Activated CD4-positive, alpha-beta memory T cell treated with anti-CD3 and anti-CD28 coated beads for 36 hours (primary cell): ENCODE measurements at regions not wholly inside any gene's neighbourhood (a gene's known extent, or its start where the extent isn't known, plus 50 kb on each side); places are given as distances from the start of the nearest gene placed in this dataset.

Source experiments
- CTCF ChIA-PET: fragments of 350-600 bp; sonication (Branson Sonifier 250); formaldehyde crosslinking; loops from one replicate; lab custom pipeline; 2021; ENCODE audit warnings: antibody characterized with exemption, inconsistent platforms; lab: Charles Lee
- POLR2A ChIA-PET: fragments of 350-600 bp; sonication (Branson Sonifier 250); formaldehyde crosslinking; loops from one replicate; lab custom pipeline; 2021; ENCODE audit warnings: antibody characterized with exemption; lab: Charles Lee
- DNase-seq: peaks from one replicate; pipeline ENCODE4 v3.0.0-alpha.2; 2020
- H3K27ac Mint-ChIP-seq: one replicate; pipeline ENCODE4 v1.8.0; 2021; ENCODE audit warnings: mixed read lengths
- H3K27me3 Mint-ChIP-seq: one replicate; pipeline ENCODE4 v1.8.0; 2021; ENCODE audit warnings: mixed read lengths
- H3K36me3 Mint-ChIP-seq: one replicate; pipeline ENCODE4 v1.8.0; 2021; ENCODE audit warnings: mixed read lengths
- H3K4me1 Mint-ChIP-seq: one replicate; pipeline ENCODE4 v1.8.0; 2021; ENCODE audit warnings: low read depth, mixed read lengths
- H3K4me3 Mint-ChIP-seq: one replicate; pipeline ENCODE4 v1.8.0; 2021; ENCODE audit warnings: mild to moderate bottlenecking, mixed read lengths
- H3K9me3 Mint-ChIP-seq: one replicate; pipeline ENCODE4 v1.8.0; 2021; ENCODE audit warnings: mixed read lengths
- intact Hi-C: fragments of 100-400 bp; cut with micrococcal nuclease; formaldehyde crosslinking; loops from one replicate; pipeline ENCODE4 v1.15.1; 2023

DNA sequence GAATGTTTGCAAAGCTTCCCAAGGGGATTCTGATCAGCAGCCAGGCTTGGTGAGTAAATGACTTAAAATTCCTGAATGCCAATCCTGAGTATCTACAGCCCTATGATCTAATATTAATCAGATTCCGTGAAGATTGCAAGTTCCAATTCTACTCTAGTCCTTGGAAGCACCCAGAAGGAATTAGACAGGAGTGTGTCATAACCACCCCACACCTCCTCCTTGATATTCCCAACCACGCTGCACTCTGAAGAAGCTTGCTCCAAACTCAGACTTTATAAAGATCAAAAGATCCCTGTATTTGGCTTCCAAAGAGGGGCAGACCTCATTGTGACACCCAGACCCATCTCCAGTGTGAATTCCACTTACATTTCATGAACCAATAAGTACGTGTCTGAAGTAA, 306.0 kb downstream of the BCL11B start:
- H3K27me3 Mint-ChIP-seq: no peaks in the 10 kb centered on the region
- H3K4me1 Mint-ChIP-seq: peaks cover 30% of the 10 kb centered on the region
- peaks cover 2% of the 10 kb centered on the region for H3K9me3 Mint-ChIP-seq
- no peak overlapping the region for H3K4me3 Mint-ChIP-seq
- intact Hi-C loops: no loop called here
- DNase-seq: no peak
- no peaks in the 10 kb centered on the region for H3K36me3 Mint-ChIP-seq
- POLR2A ChIA-PET: no interaction called here
- H3K27ac Mint-ChIP-seq: no peak overlapping the region
- CTCF ChIA-PET: no interaction called here

GRCh38 chr14:98966475-98967162, 305.4 kb downstream of the BCL11B start:
- H3K4me3 Mint-ChIP-seq: no peak overlapping the region
- H3K27ac Mint-ChIP-seq: no peak overlapping the region
- H3K4me1 Mint-ChIP-seq: peaks cover 30% of the 10 kb centered on the region
- H3K27me3 Mint-ChIP-seq: no peaks in the 10 kb centered on the region
- no peak for DNase-seq
- intact Hi-C loops: no loop called here
- ChIA-PET POLR2A (no interaction called here), CTCF (no interaction called here)
- H3K36me3 Mint-ChIP-seq: no peaks in the 10 kb centered on the region
- H3K9me3 Mint-ChIP-seq: peaks cover 2% of the 10 kb centered on the region

- ChIA-PET POLR2A (no interaction called here), CTCF (no interaction called here)
- intact Hi-C loops: no loop called here
- peaks cover 7% of the 10 kb centered on the region for H3K4me1 Mint-ChIP-seq
- peaks cover 6% of the 10 kb centered on the region for H3K36me3 Mint-ChIP-seq
- no peak for DNase-seq
- peaks cover 11% of the 10 kb centered on the region for H3K9me3 Mint-ChIP-seq
- no peak overlapping the region for H3K4me3 Mint-ChIP-seq
- no peaks in the 10 kb centered on the region for H3K27me3 Mint-ChIP-seq
- no peak overlapping the region for H3K27ac Mint-ChIP-seq
Observed at GRCh38 chr14:98974113-98974512, 297.9 kb downstream of the BCL11B start.

DNA sequence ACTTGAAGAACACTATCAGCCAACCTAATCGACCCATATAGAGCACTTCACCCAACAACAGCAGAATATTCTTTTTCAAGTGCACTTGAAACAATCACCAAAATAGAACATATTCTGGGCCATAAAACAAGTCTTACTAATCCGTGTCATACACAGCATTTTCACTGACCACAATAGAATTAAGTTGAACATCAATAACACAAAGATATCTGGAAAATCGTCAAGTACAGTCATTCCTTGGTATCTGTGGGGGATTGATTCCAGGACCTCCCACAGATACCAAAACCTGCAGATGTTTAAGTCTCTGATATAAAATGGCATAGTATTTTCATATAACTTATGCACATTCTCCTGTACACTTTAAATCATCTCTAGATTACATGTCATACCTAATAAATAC, 295.7 kb downstream of the BCL11B start:
- Mint-ChIP-seq H3K36me3 (peaks cover 11% of the 10 kb centered on the region), H3K4me1 (peaks cover 7% of the 10 kb centered on the region), H3K27me3 (no peaks in the 10 kb centered on the region), H3K27ac (no peak overlapping the region), H3K4me3 (no peak overlapping the region), H3K9me3 (peaks cover 17% of the 10 kb centered on the region)
- CTCF ChIA-PET: no interaction called here
- POLR2A ChIA-PET: no interaction called here
- DNase-seq: no peak
- intact Hi-C loops: no loop called here

DNA sequence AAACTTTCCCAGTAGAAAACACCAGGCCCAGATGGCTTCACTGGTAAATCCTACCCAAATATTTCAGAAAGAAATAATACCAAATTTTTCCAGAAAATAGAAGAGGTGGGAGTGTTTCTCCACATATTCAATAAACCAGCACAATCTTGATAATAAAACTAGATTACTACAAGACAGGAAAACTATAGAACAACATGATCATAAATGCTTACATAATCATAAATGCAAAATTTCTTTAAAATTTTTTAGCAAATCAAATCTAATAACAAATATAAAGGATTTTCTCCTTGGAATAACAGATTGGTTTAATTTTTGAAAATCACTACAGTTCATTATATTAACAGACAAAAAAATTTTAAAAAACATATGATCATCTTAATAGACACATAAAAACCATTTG, 294.5 kb downstream of the BCL11B start:
- no peak overlapping the region for H3K4me3 Mint-ChIP-seq
- no peak for DNase-seq
- no peaks in the 10 kb centered on the region for H3K27me3 Mint-ChIP-seq
- H3K27ac Mint-ChIP-seq: no peak overlapping the region
- intact Hi-C loops: no loop called here
- peaks cover 17% of the 10 kb centered on the region for H3K9me3 Mint-ChIP-seq
- POLR2A ChIA-PET: no interaction called here
- peaks cover 11% of the 10 kb centered on the region for H3K36me3 Mint-ChIP-seq
- peaks cover 8% of the 10 kb centered on the region for H3K4me1 Mint-ChIP-seq
- CTCF ChIA-PET: no interaction called here

DNA sequence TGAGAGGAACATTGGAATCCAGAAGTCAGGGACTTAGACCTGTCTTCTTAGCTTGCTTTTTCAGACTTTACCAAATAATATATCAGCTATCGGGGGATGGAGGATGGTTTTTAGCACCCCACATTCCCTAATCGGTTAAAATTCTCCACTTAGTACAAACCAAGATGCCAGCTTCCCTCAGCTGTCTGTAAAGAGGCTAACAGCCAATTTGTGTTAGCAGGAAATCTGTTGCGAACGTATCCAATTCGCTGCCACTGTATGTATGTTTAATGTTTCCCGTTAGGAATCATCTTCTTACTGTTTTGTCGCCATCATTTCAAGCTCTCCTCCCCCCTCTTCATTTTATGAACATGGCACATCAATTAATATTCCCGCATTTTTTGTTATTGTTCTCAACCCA, 289.0 kb downstream of the BCL11B start:
- peaks cover 8% of the 10 kb centered on the region for H3K36me3 Mint-ChIP-seq
- peaks cover 13% of the 10 kb centered on the region for H3K9me3 Mint-ChIP-seq
- peaks cover 35% of the 10 kb centered on the region for H3K4me1 Mint-ChIP-seq
- intact Hi-C loops: loop anchor here (5.0 kb wide), 1 partner anchor 284 kb away; no protein-coding TSS in a partner anchor
- no peak for DNase-seq
- no peaks in the 10 kb centered on the region for H3K27me3 Mint-ChIP-seq
- ChIA-PET CTCF (no interaction called here), POLR2A (interaction anchor here (0.6 to 1.7 kb wide), 3 partner anchors 286 to 1630 kb away, joined by 3 to 4 read pairs (median 3); no protein-coding TSS in a partner anchor)
- no peak overlapping the region for H3K4me3 Mint-ChIP-seq
- peak overlapping the region; percentile 42 for H3K27ac Mint-ChIP-seq

GRCh38 chr14:98984027-98984718, 287.8 kb downstream of the BCL11B start:
- Mint-ChIP-seq H3K36me3 (peaks cover 5% of the 10 kb centered on the region), H3K4me1 (peaks cover 35% of the 10 kb centered on the region), H3K4me3 (peak overlapping the region; percentile 70), H3K27me3 (no peaks in the 10 kb centered on the region), H3K27ac (peak overlapping the region; percentile 95), H3K9me3 (peaks cover 5% of the 10 kb centered on the region)
- intact Hi-C loops: loop anchor here (2.0 to 5.0 kb wide), 2 partner anchors 51 to 283 kb away; no protein-coding TSS in a partner anchor
- ChIA-PET POLR2A (interaction anchor here (1.1 to 1.7 kb wide), 3 partner anchors 251 to 285 kb away, joined by 3 to 5 read pairs (median 4); no protein-coding TSS in a partner anchor), CTCF (interaction anchor here (0.8 to 1.1 kb wide), 3 partner anchors 205 to 432 kb away, joined by 3 read pairs; no protein-coding TSS in a partner anchor)
- no peak for DNase-seq

DNA sequence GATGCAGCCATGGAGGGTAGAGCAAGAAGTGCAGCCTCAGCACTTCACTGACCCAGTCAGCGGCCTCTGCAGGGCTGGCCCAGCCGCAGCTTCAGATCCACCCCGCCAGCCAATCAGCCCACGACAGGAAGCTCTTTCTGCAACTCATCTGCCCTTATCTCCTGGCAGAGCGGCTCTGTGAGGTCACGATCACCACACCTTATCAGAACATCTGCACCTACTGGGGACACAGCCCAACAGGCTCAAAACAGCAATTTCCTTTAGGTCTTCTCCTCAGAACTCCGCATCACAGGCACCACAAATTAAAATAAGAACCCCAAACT, 287.3 kb downstream of the BCL11B start:
- peak overlapping the region; percentile 95 for H3K27ac Mint-ChIP-seq
- H3K9me3 Mint-ChIP-seq: peaks cover 2% of the 10 kb centered on the region
- H3K36me3 Mint-ChIP-seq: peaks cover 2% of the 10 kb centered on the region
- ChIA-PET POLR2A (interaction anchor here (0.9 to 1.7 kb wide), 4 partner anchors 247 to 284 kb away, joined by 3 to 5 read pairs (median 4); no protein-coding TSS in a partner anchor), CTCF (interaction anchor here (0.8 to 1.1 kb wide), 3 partner anchors 204 to 431 kb away, joined by 3 read pairs; no protein-coding TSS in a partner anchor)
- DNase-seq: peak; percentile 89
- H3K4me3 Mint-ChIP-seq: peak overlapping the region; percentile 70
- no peaks in the 10 kb centered on the region for H3K27me3 Mint-ChIP-seq
- peaks cover 35% of the 10 kb centered on the region for H3K4me1 Mint-ChIP-seq
- intact Hi-C loops: loop anchor here (2.0 to 5.0 kb wide), 2 partner anchors 52 to 283 kb away; no protein-coding TSS in a partner anchor

- Mint-ChIP-seq H3K4me1 (peaks cover 21% of the 10 kb centered on the region), H3K4me3 (no peak overlapping the region), H3K27ac (no peak overlapping the region), H3K9me3 (no peaks in the 10 kb centered on the region), H3K27me3 (no peaks in the 10 kb centered on the region), H3K36me3 (no peaks in the 10 kb centered on the region)
- intact Hi-C loops: loop anchor here (10.0 kb wide), 1 partner anchor 191 kb away; no protein-coding TSS in a partner anchor
- no peak for DNase-seq
- POLR2A ChIA-PET: no interaction called here
- CTCF ChIA-PET: interaction anchor here (1.0 kb wide), 1 partner anchor 857 kb away, joined by 3 read pairs; no protein-coding TSS in a partner anchor
Observed at GRCh38 chr14:98993818-98994217, 278.2 kb downstream of the BCL11B start.

DNA sequence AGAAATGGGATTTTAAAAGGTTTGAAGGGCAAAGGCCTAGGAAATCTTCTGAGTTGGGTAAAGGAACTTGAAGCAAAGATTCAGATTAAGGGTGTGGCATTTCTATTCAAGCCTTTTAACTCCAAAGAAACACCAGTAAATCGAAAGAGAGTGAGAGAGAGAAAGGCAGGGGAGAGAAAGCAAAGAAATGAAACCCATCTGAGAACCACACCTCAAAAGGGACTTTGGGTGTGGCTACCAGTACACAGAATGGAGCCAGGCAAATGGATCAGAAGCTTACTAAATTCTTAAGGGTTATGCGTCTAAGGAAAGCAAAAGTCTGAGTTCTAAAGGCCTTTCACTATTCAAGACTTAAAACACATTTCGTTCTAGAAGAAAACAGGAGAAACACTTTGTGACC, 277.4 kb downstream of the BCL11B start:
- H3K27ac Mint-ChIP-seq: peak overlapping the region; percentile 57
- ChIA-PET POLR2A (no interaction called here), CTCF (no interaction called here)
- peaks cover 21% of the 10 kb centered on the region for H3K4me1 Mint-ChIP-seq
- no peaks in the 10 kb centered on the region for H3K9me3 Mint-ChIP-seq
- H3K4me3 Mint-ChIP-seq: no peak overlapping the region
- no peaks in the 10 kb centered on the region for H3K36me3 Mint-ChIP-seq
- no peaks in the 10 kb centered on the region for H3K27me3 Mint-ChIP-seq
- intact Hi-C loops: loop anchor here (10.0 kb wide), 1 partner anchor 190 kb away; no protein-coding TSS in a partner anchor
- DNase-seq: no peak

- Mint-ChIP-seq H3K36me3 (no peaks in the 10 kb centered on the region), H3K27ac (no peak overlapping the region), H3K9me3 (no peaks in the 10 kb centered on the region), H3K4me1 (peaks cover 21% of the 10 kb centered on the region), H3K27me3 (no peaks in the 10 kb centered on the region), H3K4me3 (no peak overlapping the region)
- intact Hi-C loops: loop anchor here (10.0 kb wide), 1 partner anchor 187 kb away; no protein-coding TSS in a partner anchor
- ChIA-PET CTCF (no interaction called here), POLR2A (no interaction called here)
- DNase-seq: no peak
Observed at GRCh38 chr14:98997526-98998205, 274.3 kb downstream of the BCL11B start.

DNA sequence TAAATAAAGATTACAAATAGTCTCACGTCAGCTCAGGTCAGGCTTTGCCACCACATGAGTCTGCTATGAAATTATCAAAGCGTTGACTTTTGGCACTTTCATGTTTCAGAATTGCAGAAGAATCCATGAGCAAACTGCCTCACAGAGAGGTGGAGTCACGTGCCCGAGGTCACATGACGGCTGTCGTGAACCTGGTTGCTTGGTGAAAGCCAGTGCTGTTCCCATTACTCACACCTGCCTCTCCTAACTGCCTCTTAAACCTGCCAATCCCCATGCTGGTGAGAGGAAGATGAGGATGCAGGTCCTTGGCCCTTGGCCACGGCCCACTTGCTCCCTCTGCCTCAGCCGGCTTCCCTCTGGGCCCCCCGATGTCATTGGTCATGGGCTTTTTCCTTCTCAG, 272.7 kb downstream of the BCL11B start:
- Mint-ChIP-seq H3K27ac (no peak overlapping the region), H3K4me1 (peaks cover 16% of the 10 kb centered on the region), H3K27me3 (no peaks in the 10 kb centered on the region), H3K9me3 (no peaks in the 10 kb centered on the region), H3K36me3 (no peaks in the 10 kb centered on the region), H3K4me3 (no peak overlapping the region)
- ChIA-PET POLR2A (no interaction called here), CTCF (no interaction called here)
- intact Hi-C loops: loop anchor here (10.0 kb wide), 1 partner anchor 185 kb away; no protein-coding TSS in a partner anchor
- DNase-seq: no peak
